HCT116 (cell line): ENCODE measurements at regions not wholly inside any gene's neighbourhood (a gene's known extent, or its start where the extent isn't known, plus 50 kb on each side); places are given as distances from the start of the nearest gene placed in this dataset.

Experiments
- ATAC-seq: fragments of 200-7000 bp; cut with Tn5 transposase; 2 replicates; pipeline ENCODE4 v1.9.1; 2020; ENCODE audit warnings: mild to moderate bottlenecking, moderate library complexity
- BruUV-seq: library from RNA; stranded (reverse); fragments of 400-500 nt; replicated peaks from 2 replicates; lab custom pipeline; 2021; lab: Mats Ljungman, UMichigan
- CTCF ChIA-PET: fragments of 300-600 bp; sonication (Branson Sonifier 250); formaldehyde crosslinking; loops from one replicate; lab custom pipeline; 2021; ENCODE audit warnings: antibody characterized with exemption; lab: Charles Lee
- POLR2A ChIA-PET: fragments of 300-600, 350-600 bp; sonication (Branson Sonifier 250); formaldehyde crosslinking; loops from one replicate; lab custom pipeline; 2021; ENCODE audit warnings: antibody characterized with exemption; lab: Charles Lee
- RAD21 ChIA-PET, 2 experiments: fragments of 300-600 bp; sonication (Branson Sonifier 250); formaldehyde crosslinking; loops; one replicate each; lab custom pipeline; 2023; ENCODE audit warnings: low total read pairs in 2 of 2; ENCODE audit not compliant: uncharacterized antibody in 2 of 2, unreplicated experiment in 2 of 2, low non-redundant PET in 1 of 2; lab: Charles Lee
- DNase-seq: peaks from one replicate; pipeline ENCODE4 v3.0.0-alpha.2; 2010; ENCODE audit warnings: low read depth, low spot score
- H2AFZ ChIP-seq: fragments of 200-600 bp; shearing (Covaris generic), sonication (generic); 2 replicates; pipeline ENCODE4 v1.6.1; 2017; ENCODE audit warnings: low read depth, mixed run types, mixed read lengths, antibody characterized with exemption, low read length; ENCODE audit not compliant: poor library complexity, severe bottlenecking
- H3K27ac ChIP-seq: 2 replicates; pipeline ENCODE4 v1.5.1; 2012; ENCODE audit warnings: low read depth, low read length
- H3K27me3 ChIP-seq: fragments of 200-600 bp; sonication (generic); 2 replicates; pipeline ENCODE4 v1.6.1; 2016; ENCODE audit warnings: mixed run types, low read length, mixed read lengths; ENCODE audit not compliant: insufficient read depth
- H3K36me3 ChIP-seq, 2 experiments: fragments of 200-500 bp in 1 of 2; fragments of 200-600 bp in 1 of 2; sonication (Bioruptor generic) in 1 of 2; sonication (generic) in 1 of 2; 2 replicates each; pipeline versions ENCODE4 v1.5.1 to v1.6.1; 2014 to 2016; ENCODE audit warnings: low read length in 2 of 2, inconsistent platforms in 1 of 2, mixed read lengths in 1 of 2, mixed run types in 1 of 2; ENCODE audit not compliant: insufficient read depth in 2 of 2, control insufficient read depth in 1 of 2
- H3K4me1 ChIP-seq, 2 experiments: fragments of 200-600 bp in 1 of 2; sonication (generic) in 1 of 2; 2 replicates each; pipeline versions ENCODE4 v1.5.1 to v1.6.1; 2012 to 2017; ENCODE audit warnings: low read length in 2 of 2, inconsistent platforms in 1 of 2, mild to moderate bottlenecking in 1 of 2, mixed read lengths in 1 of 2, mixed run types in 1 of 2, moderate library complexity in 1 of 2; ENCODE audit not compliant: insufficient read depth in 2 of 2, control insufficient read depth in 1 of 2
- H3K4me2 ChIP-seq: fragments of 200-600 bp; sonication (generic); 2 replicates; pipeline ENCODE4 v1.6.1; 2017; ENCODE audit warnings: mixed run types, low read length, mixed read lengths
- H3K4me3 ChIP-seq, 2 experiments: fragments of 200-600 bp in 1 of 2; sonication (generic) in 1 of 2; replicated peaks in 1 of 2; 2 replicates each; pipeline ENCODE4 v1.5.1; 2011 to 2016; ENCODE audit warnings: low read length in 2 of 2, control low read depth in 1 of 2, low read depth in 1 of 2, mild to moderate bottlenecking in 1 of 2, mixed read lengths in 1 of 2, mixed run types in 1 of 2
- H3K79me2 ChIP-seq: fragments of 200-600 bp; sonication (generic); 2 replicates; pipeline ENCODE4 v1.6.1; 2017; ENCODE audit warnings: mild to moderate bottlenecking, mixed run types, low read length, moderate library complexity, mixed read lengths; ENCODE audit not compliant: insufficient read depth
- H3K9ac ChIP-seq: fragments of 200-600 bp; sonication (generic); 2 replicates; pipeline ENCODE4 v1.6.1; 2016; ENCODE audit warnings: low read length, mixed read lengths
- H3K9me2 ChIP-seq: fragments of 200-600 bp; sonication (generic), shearing (Covaris generic); 2 replicates; pipeline ENCODE4 v1.6.1; 2017; ENCODE audit warnings: mixed run types, mild to moderate bottlenecking, moderate library complexity; ENCODE audit not compliant: insufficient read depth
- H3K9me3 ChIP-seq, 2 experiments: fragments of 200-500 bp in 1 of 2; fragments of 200-600 bp in 1 of 2; sonication (Bioruptor generic) in 1 of 2; sonication (generic) in 1 of 2; 2 replicates each; pipeline ENCODE4 v1.6.1; 2014 to 2017; ENCODE audit warnings: low read length in 2 of 2, mixed read lengths in 2 of 2, inconsistent platforms in 1 of 2, low read depth in 1 of 2, mild to moderate bottlenecking in 1 of 2, mixed run types in 1 of 2, moderate library complexity in 1 of 2; ENCODE audit not compliant: control insufficient read depth in 1 of 2, insufficient read depth in 1 of 2
- H4K20me1 ChIP-seq: fragments of 200-600 bp; sonication (generic), shearing (Covaris generic); 2 replicates; pipeline ENCODE4 v1.6.1; 2017; ENCODE audit warnings: mixed run types, mild to moderate bottlenecking, moderate library complexity; ENCODE audit not compliant: insufficient read depth
- CTCF ChIP-seq, 3 experiments: fragments of 200-600 bp in 1 of 3; sonication (generic) in 1 of 3; IDR thresholded peaks in 2 of 3; conservative IDR thresholded peaks in 1 of 3; 2 replicates each; pipeline ENCODE4 v1.5.1; 2012 to 2017; ENCODE audit warnings: low read depth in 2 of 3, low read length in 2 of 3, antibody characterized with exemption in 1 of 3, borderline replicate concordance in 1 of 3, control low read depth in 1 of 3, mild to moderate bottlenecking in 1 of 3, mixed read lengths in 1 of 3, mixed run types in 1 of 3, moderate library complexity in 1 of 3; ENCODE audit not compliant: insufficient read depth in 1 of 3
- EGR1 ChIP-seq: IDR thresholded peaks from 2 replicates; pipeline ENCODE4 v1.6.1; 2012; ENCODE audit warnings: low read depth
- ELF1 ChIP-seq: IDR thresholded peaks from 2 replicates; pipeline ENCODE4 v1.6.1; 2012; ENCODE audit warnings: low read depth, borderline replicate concordance
- EZH2phosphoT487 ChIP-seq: fragments of 200-600 bp; IDR thresholded peaks from 2 replicates; pipeline ENCODE4 v1.6.1; 2018; ENCODE audit warnings: antibody characterized with exemption, borderline replicate concordance
- FOSL1 ChIP-seq: IDR thresholded peaks from 2 replicates; pipeline ENCODE4 v1.6.1; 2012; ENCODE audit warnings: low read depth
- MAX ChIP-seq: IDR thresholded peaks from 2 replicates; pipeline ENCODE4 v1.6.1; 2012
- POLR2A ChIP-seq: IDR thresholded peaks from 2 replicates; pipeline ENCODE4 v1.7.0; 2011; ENCODE audit warnings: borderline replicate concordance; ENCODE audit not compliant: insufficient read depth, insufficient read length; ENCODE audit errors: extremely low read depth
- POLR2AphosphoS5 ChIP-seq: IDR thresholded peaks from 2 replicates; pipeline ENCODE4 v1.6.1; 2011; ENCODE audit warnings: mild to moderate bottlenecking, low read depth, low read length, moderate library complexity
- RAD21 ChIP-seq: IDR thresholded peaks from 2 replicates; pipeline ENCODE4 v1.6.1; 2012; ENCODE audit warnings: low read depth, mild to moderate bottlenecking
- SIN3A ChIP-seq: IDR thresholded peaks from 2 replicates; pipeline ENCODE4 v1.6.1; 2012; ENCODE audit warnings: low read depth
- SP1 ChIP-seq: IDR thresholded peaks from 2 replicates; pipeline ENCODE4 v1.6.1; 2012; ENCODE audit warnings: low read depth
- SRF ChIP-seq: IDR thresholded peaks from 2 replicates; pipeline ENCODE4 v1.6.1; 2012; ENCODE audit warnings: low read depth
- TCF7L2 ChIP-seq: IDR thresholded peaks from 2 replicates; pipeline ENCODE4 v1.7.0; 2011; ENCODE audit warnings: borderline replicate concordance, inconsistent platforms; ENCODE audit not compliant: insufficient read depth, insufficient read length; ENCODE audit errors: extremely low read depth
- ZFX ChIP-seq: fragments of 450-650 bp; IDR thresholded peaks from 2 replicates; pipeline ENCODE4 v1.6.1; 2017
- ZNF274 ChIP-seq: fragments of 200-500 bp; sonication (Bioruptor generic); IDR thresholded peaks from 2 replicates; pipeline ENCODE4 v1.6.1; 2014; ENCODE audit warnings: mild to moderate bottlenecking, low read depth, low read length, inconsistent platforms
- intact Hi-C: fragments of 100-400 bp; cut with micrococcal nuclease; formaldehyde crosslinking; loops from 2 replicates; pipeline ENCODE4 v1.10.0; 2022
- TF ChIP-seq, protein P1 (sequence below): IDR thresholded peaks from 2 replicates; pipeline ENCODE4 v1.6.1; 2012
- TF ChIP-seq, protein P2 (sequence below): IDR thresholded peaks from 2 replicates; pipeline ENCODE4 v1.6.1; 2012; ENCODE audit warnings: low read depth

DNA sequence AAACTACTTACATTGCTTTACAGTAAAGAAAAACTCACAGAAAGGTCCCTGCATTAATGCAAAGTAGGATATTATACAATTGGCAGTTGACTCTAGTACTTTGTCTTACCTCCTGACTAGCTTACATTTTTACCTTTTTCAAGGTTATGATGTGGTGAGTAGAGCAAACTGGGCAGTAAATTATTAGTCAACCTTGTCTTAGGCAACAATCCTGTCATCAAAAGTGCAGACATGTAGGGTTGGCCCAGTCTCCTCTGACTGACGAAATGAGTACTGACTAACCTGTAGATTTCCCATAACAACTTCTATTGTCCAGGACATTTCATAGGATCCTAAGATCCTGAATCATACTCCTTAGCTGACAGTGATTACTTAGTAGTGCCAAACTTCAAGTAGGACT, 142.0 kb upstream of the NUDT6 start:
- POLR2A ChIA-PET: no interaction called here
- no peak for ATAC-seq
- H3K9me3 ChIP-seq: no peaks in the 10 kb centered on the region
- RAD21 ChIA-PET: no interaction called here
- H2AFZ ChIP-seq: no peak overlapping the region
- H3K9me2 ChIP-seq: no peaks in the 10 kb centered on the region
- no peaks in the 10 kb centered on the region for H3K79me2 ChIP-seq
- no peak overlapping the region for H3K9ac ChIP-seq
- CTCF ChIA-PET: no interaction called here
- no peak overlapping the region for H3K27ac ChIP-seq
- no peaks in the 10 kb centered on the region for H3K27me3 ChIP-seq
- no TSS peak for BruUV-seq
- H3K4me2 ChIP-seq: no peak overlapping the region
- H3K4me3 ChIP-seq: no peak overlapping the region
- TF ChIP-seq ZFX: no peak
- no peak for TF ChIP-seq SRF
- TF ChIP-seq FOSL1: no peak
- TF ChIP-seq CTCF (IDR thresholded peaks at IDR 0.05 in 2 of 3, conservative IDR thresholded peaks at IDR 0.05 in 1 of 3; ENCODE audit: borderline replicate concordance in 1 of 3, insufficient read depth in 1 of 3, low read depth in 2 of 3, low read length in 2 of 3): no peak
- no peak for TF ChIP-seq SP1
- TF ChIP-seq MAX: no peak
- TF ChIP-seq EZH2phosphoT487: no peak
- no peak for TF ChIP-seq SIN3A
- TF ChIP-seq TCF7L2: no peak
- TF ChIP-seq RAD21: no peak
- no peak for TF ChIP-seq ELF1
- TF ChIP-seq, protein P1, sequence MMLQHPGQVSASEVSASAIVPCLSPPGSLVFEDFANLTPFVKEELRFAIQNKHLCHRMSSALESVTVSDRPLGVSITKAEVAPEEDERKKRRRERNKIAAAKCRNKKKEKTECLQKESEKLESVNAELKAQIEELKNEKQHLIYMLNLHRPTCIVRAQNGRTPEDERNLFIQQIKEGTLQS: no peak
- TF ChIP-seq, protein P2, sequence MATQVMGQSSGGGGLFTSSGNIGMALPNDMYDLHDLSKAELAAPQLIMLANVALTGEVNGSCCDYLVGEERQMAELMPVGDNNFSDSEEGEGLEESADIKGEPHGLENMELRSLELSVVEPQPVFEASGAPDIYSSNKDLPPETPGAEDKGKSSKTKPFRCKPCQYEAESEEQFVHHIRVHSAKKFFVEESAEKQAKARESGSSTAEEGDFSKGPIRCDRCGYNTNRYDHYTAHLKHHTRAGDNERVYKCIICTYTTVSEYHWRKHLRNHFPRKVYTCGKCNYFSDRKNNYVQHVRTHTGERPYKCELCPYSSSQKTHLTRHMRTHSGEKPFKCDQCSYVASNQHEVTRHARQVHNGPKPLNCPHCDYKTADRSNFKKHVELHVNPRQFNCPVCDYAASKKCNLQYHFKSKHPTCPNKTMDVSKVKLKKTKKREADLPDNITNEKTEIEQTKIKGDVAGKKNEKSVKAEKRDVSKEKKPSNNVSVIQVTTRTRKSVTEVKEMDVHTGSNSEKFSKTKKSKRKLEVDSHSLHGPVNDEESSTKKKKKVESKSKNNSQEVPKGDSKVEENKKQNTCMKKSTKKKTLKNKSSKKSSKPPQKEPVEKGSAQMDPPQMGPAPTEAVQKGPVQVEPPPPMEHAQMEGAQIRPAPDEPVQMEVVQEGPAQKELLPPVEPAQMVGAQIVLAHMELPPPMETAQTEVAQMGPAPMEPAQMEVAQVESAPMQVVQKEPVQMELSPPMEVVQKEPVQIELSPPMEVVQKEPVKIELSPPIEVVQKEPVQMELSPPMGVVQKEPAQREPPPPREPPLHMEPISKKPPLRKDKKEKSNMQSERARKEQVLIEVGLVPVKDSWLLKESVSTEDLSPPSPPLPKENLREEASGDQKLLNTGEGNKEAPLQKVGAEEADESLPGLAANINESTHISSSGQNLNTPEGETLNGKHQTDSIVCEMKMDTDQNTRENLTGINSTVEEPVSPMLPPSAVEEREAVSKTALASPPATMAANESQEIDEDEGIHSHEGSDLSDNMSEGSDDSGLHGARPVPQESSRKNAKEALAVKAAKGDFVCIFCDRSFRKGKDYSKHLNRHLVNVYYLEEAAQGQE: no peak
- no peak for TF ChIP-seq POLR2AphosphoS5
- no peak for TF ChIP-seq ZNF274
- TF ChIP-seq EGR1: no peak
- TF ChIP-seq POLR2A: no peak
- DNase-seq: no peak
- H3K36me3 ChIP-seq: no peaks in the 10 kb centered on the region
- H4K20me1 ChIP-seq: no peaks in the 10 kb centered on the region
- intact Hi-C loops: no loop called here
- H3K4me1 ChIP-seq: no peaks in the 10 kb centered on the region
